A549 (cell line): ENCODE measurements at regions not wholly inside any gene's neighbourhood (a gene's known extent, or its start where the extent isn't known, plus 50 kb on each side); places are given as distances from the start of the nearest gene placed in this dataset.

ENCODE experiments used
- ATAC-seq, 2 experiments: fragments of 200-7000 bp in 1 of 2; fragments of >200 bp in 1 of 2; cut with Nextera tagmentation in 1 of 2; cut with Tn5 transposase in 1 of 2; 3 replicates each; pipeline versions ENCODE4 v1.8.0 to v1.9.1; 2018 to 2020; ENCODE audit warnings: mild to moderate bottlenecking in 1 of 2, moderate library complexity in 1 of 2
- CTCF ChIA-PET: fragments of 300-600 bp; sonication (Branson Sonifier 250); formaldehyde crosslinking; extraction: SDS; loops from one replicate; lab custom pipeline; 2021; ENCODE audit warnings: antibody characterized with exemption, inconsistent platforms; lab: Yijun Ruan, JAX
- POLR2A ChIA-PET: fragments of 350-600 bp; formaldehyde crosslinking; extraction: SDS; loops from one replicate; lab custom pipeline; 2021; ENCODE audit warnings: antibody characterized with exemption, inconsistent platforms; lab: Yijun Ruan, JAX
- DNase-seq, 2 experiments: peaks; one replicate each; pipeline versions ENCODE4 v3.0.0 to v3.0.0-alpha.2; 2011 to 2016; ENCODE audit warnings: low read depth in 1 of 2, low spot score in 1 of 2
- FAIRE-seq: peaks from 2 replicates; lab custom pipeline; 2011; peaks lifted over from hg19 to GRCh38; lab: Jason Lieb, UNC
- H3K27ac ChIP-seq, 2 experiments: fragments of >200 bp; sonication (Bioruptor Twin); formaldehyde crosslinking; 3 replicates each; pipeline ENCODE4 v1.5.1; 2016 to 2017
- H3K4me1 ChIP-seq: fragments of >200 bp; sonication (Bioruptor Twin); formaldehyde crosslinking; 3 replicates; pipeline ENCODE4 v1.6.1; 2016
- H3K4me2 ChIP-seq: fragments of >200 bp; sonication (Bioruptor Twin); formaldehyde crosslinking; 3 replicates; pipeline ENCODE4 v1.6.1; 2016
- H3K4me3 ChIP-seq: fragments of >200 bp; sonication (Bioruptor Twin); formaldehyde crosslinking; 3 replicates; pipeline ENCODE4 v1.5.1; 2016
- H3K9me3 ChIP-seq: fragments of >200 bp; sonication (Bioruptor Twin); formaldehyde crosslinking; 3 replicates; pipeline ENCODE4 v1.6.1; 2016
- ATOH8 ChIP-seq: fragments of 250-450 bp; sonication (Bioruptor Pico); IDR thresholded peaks from 2 replicates; pipeline ENCODE4 v1.5.0; 2020; ENCODE audit warnings: low read depth, mild to moderate bottlenecking, moderate library complexity
- CBX8 ChIP-seq: fragments of 200-600 bp; sonication (generic); IDR thresholded peaks from 2 replicates; pipeline ENCODE4 v1.6.1; 2016
- E2F6 ChIP-seq: IDR thresholded peaks from 2 replicates; pipeline ENCODE4 v1.6.1; 2012; ENCODE audit warnings: low read depth, borderline replicate concordance
- EHMT2 ChIP-seq: fragments of 200-600 bp; sonication (generic); IDR thresholded peaks from 2 replicates; pipeline ENCODE4 v1.6.1; 2016; ENCODE audit warnings: antibody characterized with exemption, low read depth, mild to moderate bottlenecking, moderate library complexity
- ELK1 ChIP-seq: fragments of 150-350 bp; IDR thresholded peaks from 2 replicates; pipeline ENCODE4 v1.6.1; 2014; ENCODE audit warnings: low read depth, mild to moderate bottlenecking, low read length
- FOXS1 ChIP-seq: fragments of 250-450 bp; sonication (Bioruptor Pico); IDR thresholded peaks from 2 replicates; pipeline ENCODE4 v1.5.0; 2020; ENCODE audit warnings: mild to moderate bottlenecking, moderate library complexity
- HDAC2 ChIP-seq: fragments of 200-600 bp; sonication (generic); IDR thresholded peaks from 2 replicates; pipeline ENCODE4 v1.6.1; 2016
- JUNB ChIP-seq: fragments of >200 bp; sonication (Bioruptor Twin); formaldehyde crosslinking; IDR thresholded peaks from 2 replicates; pipeline ENCODE4 v1.6.1; 2016
- MAFK ChIP-seq: fragments of 450-650 bp; IDR thresholded peaks from 2 replicates; pipeline ENCODE4 v1.6.1; 2014; ENCODE audit not compliant: partially characterized antibody
- MAZ ChIP-seq: fragments of 150-350 bp; IDR thresholded peaks from 2 replicates; pipeline ENCODE4 v1.6.1; 2014; ENCODE audit warnings: antibody characterized with exemption, low read depth, low read length, borderline replicate concordance
- MYC ChIP-seq: IDR thresholded peaks from 2 replicates; pipeline ENCODE4 v1.6.1; 2012; ENCODE audit warnings: mild to moderate bottlenecking, inconsistent platforms, low read length, improper control_type of control experiment, borderline replicate concordance
- NPAS2 ChIP-seq: fragments of 250-450 bp; sonication (Bioruptor Pico); IDR thresholded peaks from 2 replicates; pipeline ENCODE4 v1.8.0; 2022; ENCODE audit warnings: mild to moderate bottlenecking, moderate library complexity, borderline replicate concordance
- NR3C1 ChIP-seq: fragments of >200 bp; sonication (Bioruptor Twin); formaldehyde crosslinking; IDR thresholded peaks from 3 replicates; pipeline ENCODE4 v1.6.1; 2017
- PHF8 ChIP-seq: fragments of 200-600 bp; sonication (generic); IDR thresholded peaks from 2 replicates; pipeline ENCODE4 v1.6.1; 2016; ENCODE audit warnings: low read depth, mild to moderate bottlenecking, antibody characterized with exemption, moderate library complexity, borderline replicate concordance
- POLR2A ChIP-seq: IDR thresholded peaks from 2 replicates; pipeline ENCODE4 v1.6.1; 2012; ENCODE audit warnings: mild to moderate bottlenecking, low read length
- RCOR1 ChIP-seq: fragments of 150-350 bp; IDR thresholded peaks from 2 replicates; pipeline ENCODE4 v1.6.1; 2014; ENCODE audit warnings: antibody characterized with exemption, low read length, low read depth
- REST ChIP-seq: fragments of 200-600 bp; sonication (generic); IDR thresholded peaks from 2 replicates; pipeline ENCODE4 v1.6.1; 2016; ENCODE audit warnings: antibody characterized with exemption, mild to moderate bottlenecking, moderate library complexity
- RFX5 ChIP-seq: fragments of 450-650 bp; IDR thresholded peaks from 2 replicates; pipeline ENCODE4 v1.7.1; 2014; ENCODE audit warnings: antibody characterized with exemption, mild to moderate bottlenecking, moderate library complexity
- SREBF2 ChIP-seq: fragments of 450-650 bp; IDR thresholded peaks from 2 replicates; pipeline ENCODE4 v1.6.1; 2014; ENCODE audit warnings: mild to moderate bottlenecking, moderate library complexity
- ZC3H11A ChIP-seq: fragments of 450-650 bp; IDR thresholded peaks from 2 replicates; pipeline ENCODE4 v1.6.1; 2014; ENCODE audit warnings: antibody characterized with exemption, mild to moderate bottlenecking
- ZFP36 ChIP-seq: fragments of 450-650 bp; IDR thresholded peaks from 2 replicates; pipeline ENCODE4 v1.6.1; 2014; ENCODE audit warnings: borderline replicate concordance; ENCODE audit not compliant: partially characterized antibody
- ZNF302 ChIP-seq: fragments of 250-450 bp; sonication (Bioruptor Pico); IDR thresholded peaks from 2 replicates; pipeline ENCODE4 v1.9.0; 2021; ENCODE audit warnings: inconsistent platforms, mild to moderate bottlenecking, moderate library complexity
- WGBS: methylation state at CpG from one replicate; pipeline ENCODE4 v1.1.6; 2017; ENCODE audit errors: missing lambda C conversion rate; 5-methylcytosine and 5-hydroxymethylcytosine counted together

- CTCF ChIA-PET, result no interaction called here
- TF ChIP-seq JUNB (no peak), E2F6 (no peak), PHF8 (no peak), NR3C1 (no peak), RFX5 (no peak), ATOH8 (CRISPR knock-in tag) (no peak), MYC (no peak), REST (no peak), FOXS1 (CRISPR knock-in tag) (no peak), ZNF302 (CRISPR knock-in tag) (no peak)
- TF ChIP-seq, all 56 proteins: peak for 0
- POLR2A ChIA-PET, result no interaction called here
Observed at GRCh38 chr19:22519152-22519551, 97.0 kb upstream of the ZNF98 start.

GRCh38 chr19:22517496-22518411, 95.6 kb upstream of the ZNF98 start:
- 66% methylated on average over 47 of the region's 79 CpGs for WGBS
- DNase-seq, result no peak
- FAIRE-seq, result no peak

More at GRCh38 chr19:22519152-22519551, 97.0 kb upstream of the ZNF98 start:
- 50% methylated on average over 14 of the region's 14 CpGs for WGBS
- ATAC-seq (no peak), DNase-seq (no peak), FAIRE-seq (no peak)
- H3K4me2 ChIP-seq, result no peak overlapping the region
- H3K9me3 ChIP-seq, result peaks cover 20% of the 10 kb centered on the region; the same call in 2 of the 3 replicates
- H3K4me3 ChIP-seq, result no peak overlapping the region
- H3K4me1 ChIP-seq, result no peaks in the 10 kb centered on the region
- H3K27ac ChIP-seq, result no peak overlapping the region

More at GRCh38 chr19:22517496-22518411, 95.6 kb upstream of the ZNF98 start:
- no peak overlapping the region for H3K4me3 ChIP-seq
- H3K9me3 ChIP-seq, result peaks cover 26% of the 10 kb centered on the region; the same call in 2 of the 3 replicates
- ChIA-PET POLR2A (no interaction called here), CTCF (no interaction called here)
- no peaks in the 10 kb centered on the region for H3K4me1 ChIP-seq
- no peak overlapping the region for H3K4me2 ChIP-seq
- H3K27ac ChIP-seq, result no peak overlapping the region
- ATAC-seq, result no peak
- no peak for TF ChIP-seq MAZ
- TF ChIP-seq HDAC2, result no peak
- no peak for TF ChIP-seq ZC3H11A
- TF ChIP-seq NPAS2 (CRISPR knock-in tag), result no peak
- no peak for TF ChIP-seq CBX8
- TF ChIP-seq POLR2A, result no peak
- no peak for TF ChIP-seq SREBF2
- no peak for TF ChIP-seq EHMT2
- TF ChIP-seq ELK1, result no peak
- TF ChIP-seq JUNB, result no peak
- no peak for TF ChIP-seq ZNF302 (CRISPR knock-in tag)
- no peak for TF ChIP-seq ATOH8 (CRISPR knock-in tag)
- TF ChIP-seq RFX5, result no peak
- no peak for TF ChIP-seq ZFP36
- TF ChIP-seq FOXS1 (CRISPR knock-in tag), result no peak
- no peak for TF ChIP-seq MAFK
- TF ChIP-seq E2F6, result no peak
- TF ChIP-seq RCOR1, result no peak
